Testis (tissue), 2 donors: ENCODE measurements at regions not wholly inside any gene's neighbourhood (a gene's known extent, or its start where the extent isn't known, plus 50 kb on each side); places are given as distances from the start of the nearest gene placed in this dataset.
"Not testable (repeated sequence)": the region's sequence is repeated elsewhere in the genome, so short reads cannot be mapped to it uniquely, and the experiment has no call there.

Experiments
- POLR2A ChIP-seq: fragments of 450-650 bp; IDR thresholded peaks from one replicate; pipeline ENCODE4 v1.6.1; 2017; ENCODE audit warnings: antibody characterized with exemption, mild to moderate bottlenecking, moderate library complexity
- TF ChIP-seq, protein P1 (sequence below), 3 experiments: fragments of 450-650 bp in 2 of 3; fragments of 200-600 bp in 1 of 3; sonication (generic) in 1 of 3; IDR thresholded peaks; one replicate each; pipeline ENCODE4 v1.5.1; 2016 to 2019; ENCODE audit warnings: antibody characterized with exemption in 3 of 3, mild to moderate bottlenecking in 2 of 3, moderate library complexity in 1 of 3

DNA sequence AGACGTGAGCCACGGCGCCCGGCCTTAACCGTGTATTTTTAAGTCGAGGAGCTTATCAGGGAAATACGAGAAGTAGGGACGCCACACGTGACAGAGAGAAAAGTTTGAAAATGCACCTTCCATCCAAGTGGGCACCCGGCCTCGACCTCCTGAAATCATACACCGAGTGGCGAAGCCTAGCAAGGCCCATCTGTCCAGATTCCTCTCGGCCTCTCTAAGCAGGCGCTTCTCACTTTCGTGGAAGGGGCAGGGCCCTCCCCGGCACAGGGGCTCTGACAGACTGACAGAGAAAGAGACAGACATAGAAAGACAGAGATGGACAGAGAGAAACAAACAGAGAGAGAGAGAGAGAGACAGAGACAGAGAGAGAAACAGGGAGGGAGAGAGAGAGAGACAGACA is 1950.0 kb upstream of the DEFB115 start:
- TF ChIP-seq POLR2A, result not testable (repeated sequence)
- TF ChIP-seq, protein P1, sequence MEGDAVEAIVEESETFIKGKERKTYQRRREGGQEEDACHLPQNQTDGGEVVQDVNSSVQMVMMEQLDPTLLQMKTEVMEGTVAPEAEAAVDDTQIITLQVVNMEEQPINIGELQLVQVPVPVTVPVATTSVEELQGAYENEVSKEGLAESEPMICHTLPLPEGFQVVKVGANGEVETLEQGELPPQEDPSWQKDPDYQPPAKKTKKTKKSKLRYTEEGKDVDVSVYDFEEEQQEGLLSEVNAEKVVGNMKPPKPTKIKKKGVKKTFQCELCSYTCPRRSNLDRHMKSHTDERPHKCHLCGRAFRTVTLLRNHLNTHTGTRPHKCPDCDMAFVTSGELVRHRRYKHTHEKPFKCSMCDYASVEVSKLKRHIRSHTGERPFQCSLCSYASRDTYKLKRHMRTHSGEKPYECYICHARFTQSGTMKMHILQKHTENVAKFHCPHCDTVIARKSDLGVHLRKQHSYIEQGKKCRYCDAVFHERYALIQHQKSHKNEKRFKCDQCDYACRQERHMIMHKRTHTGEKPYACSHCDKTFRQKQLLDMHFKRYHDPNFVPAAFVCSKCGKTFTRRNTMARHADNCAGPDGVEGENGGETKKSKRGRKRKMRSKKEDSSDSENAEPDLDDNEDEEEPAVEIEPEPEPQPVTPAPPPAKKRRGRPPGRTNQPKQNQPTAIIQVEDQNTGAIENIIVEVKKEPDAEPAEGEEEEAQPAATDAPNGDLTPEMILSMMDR (IDR thresholded peaks at IDR 0.05), result not testable (repeated sequence)
